CD4-positive, alpha-beta memory T cell (primary cell): ENCODE measurements at regions not wholly inside any gene's neighbourhood (a gene's known extent, or its start where the extent isn't known, plus 50 kb on each side); places are given as distances from the start of the nearest gene placed in this dataset.
A peak's percentile ranks its signal among the peaks of the same experiment; 100 is the strongest.

Source experiments
- CTCF ChIA-PET: fragments of 350-600 bp; sonication (Branson Sonifier 250); formaldehyde crosslinking; loops from one replicate; lab custom pipeline; 2021; ENCODE audit warnings: inconsistent platforms; ENCODE audit not compliant: partially characterized antibody; lab: Charles Lee
- POLR2A ChIA-PET: fragments of 350-600 bp; sonication (Branson Sonifier 250); formaldehyde crosslinking; loops from one replicate; lab custom pipeline; 2021; ENCODE audit not compliant: partially characterized antibody; lab: Charles Lee
- DNase-seq, 5 donors: peaks; one replicate each; pipeline versions ENCODE4 v3.0.0 to v3.0.0-alpha.2; 2020 to 2022; ENCODE audit warnings: mixed read lengths in 1 of 5
- H3K27ac ChIP-seq: one replicate; pipeline ENCODE4 v1.7.0; 2013; ENCODE audit warnings: low read depth, low read length
- H3K27me3 ChIP-seq: 2 replicates; pipeline ENCODE4 v1.7.0; 2013; ENCODE audit warnings: mild to moderate bottlenecking, low read length, moderate library complexity; ENCODE audit not compliant: insufficient read depth
- H3K36me3 ChIP-seq: 2 replicates; pipeline ENCODE4 v1.7.0; 2013; ENCODE audit warnings: mild to moderate bottlenecking, low read length, moderate library complexity; ENCODE audit not compliant: insufficient read depth
- H3K4me1 ChIP-seq: 2 replicates; pipeline ENCODE4 v1.7.0; 2013; ENCODE audit warnings: mild to moderate bottlenecking, low read length, moderate library complexity; ENCODE audit not compliant: insufficient read depth
- H3K4me3 ChIP-seq, 2 donors: one replicate each; pipeline ENCODE4 v1.7.0; 2013; ENCODE audit warnings: low read length in 2 of 2, mild to moderate bottlenecking in 1 of 2
- H3K9me3 ChIP-seq, 2 donors: one replicate each; pipeline ENCODE4 v1.7.0; 2013; ENCODE audit warnings: low read length in 2 of 2, control low read depth in 1 of 2; ENCODE audit not compliant: control insufficient read depth in 1 of 2
- H3K27ac Mint-ChIP-seq, 7 donors: one replicate each; pipeline ENCODE4 v1.8.0; 2020 to 2021; ENCODE audit warnings: mixed read lengths in 7 of 7, mild to moderate bottlenecking in 6 of 7, inconsistent platforms in 3 of 7, moderate library complexity in 3 of 7
- H3K27me3 Mint-ChIP-seq, 2 donors: one replicate each; pipeline ENCODE4 v1.8.0; 2020 to 2021; ENCODE audit warnings: mixed read lengths in 2 of 2
- H3K36me3 Mint-ChIP-seq, 2 donors: one replicate each; pipeline ENCODE4 v1.8.0; 2020 to 2021; ENCODE audit warnings: mixed read lengths in 2 of 2, inconsistent platforms in 1 of 2, mild to moderate bottlenecking in 1 of 2
- H3K4me1 Mint-ChIP-seq, 4 donors: one replicate each; pipeline ENCODE4 v1.8.0; 2020 to 2021; ENCODE audit warnings: mixed read lengths in 4 of 4, mild to moderate bottlenecking in 1 of 4
- H3K4me3 Mint-ChIP-seq, 8 donors: one replicate each; pipeline ENCODE4 v1.8.0; 2020 to 2021; ENCODE audit warnings: mixed read lengths in 8 of 8, mild to moderate bottlenecking in 7 of 8, moderate library complexity in 6 of 8, inconsistent platforms in 3 of 8
- H3K9me3 Mint-ChIP-seq, 8 donors: one replicate each; pipeline ENCODE4 v1.8.0; 2020 to 2021; ENCODE audit warnings: mixed read lengths in 8 of 8, mild to moderate bottlenecking in 5 of 8, inconsistent platforms in 3 of 8, moderate library complexity in 1 of 8
- intact Hi-C: fragments of 100-400 bp; cut with micrococcal nuclease; formaldehyde crosslinking; loops from one replicate; pipeline ENCODE4 v1.15.1; 2023

- intact Hi-C loops = no loop called here
- no peak overlapping the region for H3K27ac ChIP-seq
- no peak for DNase-seq
- Mint-ChIP-seq H3K27ac (no peak overlapping the region), H3K36me3 (no peaks in the 10 kb centered on the region), H3K4me1 (no peaks in the 10 kb centered on the region), H3K4me3 (no peak overlapping the region), H3K9me3 (peaks cover 0 to 4% (median 0%) of the 10 kb centered on the region in 8 donors), H3K27me3 (peaks cover 22 to 32% of the 10 kb centered on the region in 2 donors)
- POLR2A ChIA-PET = no interaction called here
- no peaks in the 10 kb centered on the region for H3K36me3 ChIP-seq
- CTCF ChIA-PET = no interaction called here
- no peaks in the 10 kb centered on the region for H3K9me3 ChIP-seq
- no peaks in the 10 kb centered on the region for H3K4me1 ChIP-seq
- H3K27me3 ChIP-seq = no peaks in the 10 kb centered on the region
- H3K4me3 ChIP-seq = no peak overlapping the region
Measured at GRCh38 chr12:112677050-112677765, 114.3 kb upstream of the RPH3A start.

GRCh38 chr12:112680993-112681392 lies 110.6 kb upstream of the RPH3A start:
- Mint-ChIP-seq H3K4me3 (no peak overlapping the region), H3K9me3 (peaks cover 0 to 4% (median 0%) of the 10 kb centered on the region in 8 donors), H3K27ac (no peak overlapping the region), H3K27me3 (peaks cover 16 to 28% of the 10 kb centered on the region in 2 donors), H3K4me1 (no peaks in the 10 kb centered on the region), H3K36me3 (no peaks in the 10 kb centered on the region)
- Histone ChIP-seq H3K27me3 (no peaks in the 10 kb centered on the region), H3K9me3 (no peaks in the 10 kb centered on the region), H3K4me1 (no peaks in the 10 kb centered on the region), H3K36me3 (no peaks in the 10 kb centered on the region), H3K27ac (no peak overlapping the region), H3K4me3 (no peak overlapping the region)
- DNase-seq = no peak
- intact Hi-C loops = no loop called here
- ChIA-PET CTCF (no interaction called here), POLR2A (no interaction called here)

GRCh38 chr12:112682586-112682985 lies 109.0 kb upstream of the RPH3A start:
- intact Hi-C loops = no loop called here
- Histone ChIP-seq H3K27ac (no peak overlapping the region), H3K36me3 (no peaks in the 10 kb centered on the region), H3K9me3 (no peaks in the 10 kb centered on the region), H3K4me3 (no peak overlapping the region), H3K4me1 (no peaks in the 10 kb centered on the region), H3K27me3 (no peaks in the 10 kb centered on the region)
- H3K9me3 Mint-ChIP-seq = peaks cover 0 to 4% (median 0%) of the 10 kb centered on the region in 8 donors
- DNase-seq = no peak
- no peaks in the 10 kb centered on the region for H3K4me1 Mint-ChIP-seq
- peaks cover 17 to 19% of the 10 kb centered on the region in 2 donors for H3K27me3 Mint-ChIP-seq
- no peak overlapping the region for H3K4me3 Mint-ChIP-seq
- H3K36me3 Mint-ChIP-seq = no peaks in the 10 kb centered on the region
- H3K27ac Mint-ChIP-seq = no peak overlapping the region
- CTCF ChIA-PET = interaction anchor here (1.0 kb wide), 1 partner anchor 10 kb away, joined by 3 read pairs; no protein-coding TSS in a partner anchor
- POLR2A ChIA-PET = no interaction called here

- Histone ChIP-seq H3K27me3 (no peaks in the 10 kb centered on the region), H3K27ac (no peak overlapping the region), H3K4me3 (no peak overlapping the region), H3K4me1 (no peaks in the 10 kb centered on the region), H3K9me3 (no peaks in the 10 kb centered on the region), H3K36me3 (no peaks in the 10 kb centered on the region)
- POLR2A ChIA-PET = no interaction called here
- H3K27me3 Mint-ChIP-seq = peaks cover 16 to 21% of the 10 kb centered on the region in 2 donors
- DNase-seq = no peak
- no peak overlapping the region for H3K27ac Mint-ChIP-seq
- H3K4me3 Mint-ChIP-seq = no peak overlapping the region
- H3K36me3 Mint-ChIP-seq = no peaks in the 10 kb centered on the region
- peaks cover 0 to 4% (median 0%) of the 10 kb centered on the region in 8 donors for H3K9me3 Mint-ChIP-seq
- intact Hi-C loops = no loop called here
- CTCF ChIA-PET = no interaction called here
- H3K4me1 Mint-ChIP-seq = no peaks in the 10 kb centered on the region
Measured at GRCh38 chr12:112684742-112685141, 106.8 kb upstream of the RPH3A start.

- CTCF ChIA-PET = no interaction called here
- H3K27ac ChIP-seq = no peak overlapping the region
- Mint-ChIP-seq H3K36me3 (no peaks in the 10 kb centered on the region), H3K9me3 (peaks cover 0 to 4% (median 0%) of the 10 kb centered on the region in 8 donors), H3K4me3 (no peak overlapping the region), H3K4me1 (no peaks in the 10 kb centered on the region), H3K27ac (no peak overlapping the region), H3K27me3 (peaks cover 16 to 19% of the 10 kb centered on the region in 2 donors)
- H3K36me3 ChIP-seq = no peaks in the 10 kb centered on the region
- H3K9me3 ChIP-seq = no peaks in the 10 kb centered on the region
- POLR2A ChIA-PET = no interaction called here
- H3K27me3 ChIP-seq = no peaks in the 10 kb centered on the region
- no peak for DNase-seq
- no peaks in the 10 kb centered on the region for H3K4me1 ChIP-seq
- intact Hi-C loops = no loop called here
- no peak overlapping the region for H3K4me3 ChIP-seq
Measured at GRCh38 chr12:112685321-112685720, 106.2 kb upstream of the RPH3A start.

- ChIA-PET POLR2A (no interaction called here), CTCF (no interaction called here)
- Histone ChIP-seq H3K36me3 (no peaks in the 10 kb centered on the region), H3K4me1 (no peaks in the 10 kb centered on the region), H3K4me3 (no peak overlapping the region), H3K9me3 (no peaks in the 10 kb centered on the region), H3K27me3 (no peaks in the 10 kb centered on the region), H3K27ac (no peak overlapping the region)
- intact Hi-C loops = no loop called here
- no peaks in the 10 kb centered on the region for H3K4me1 Mint-ChIP-seq
- no peak overlapping the region for H3K27ac Mint-ChIP-seq
- H3K36me3 Mint-ChIP-seq = no peaks in the 10 kb centered on the region
- peaks cover 10 to 18% of the 10 kb centered on the region in 2 donors for H3K27me3 Mint-ChIP-seq
- no peak overlapping the region for H3K4me3 Mint-ChIP-seq
- peaks cover 0 to 4% (median 0%) of the 10 kb centered on the region in 8 donors for H3K9me3 Mint-ChIP-seq
- no peak for DNase-seq
Measured at GRCh38 chr12:112686373-112686772, 105.2 kb upstream of the RPH3A start.

- Mint-ChIP-seq H3K4me3 (no peak overlapping the region), H3K4me1 (no peaks in the 10 kb centered on the region), H3K27ac (peak overlapping the region in 1 of 7 donors; percentile 36), H3K9me3 (peaks cover 0 to 10% (median 1%) of the 10 kb centered on the region in 8 donors), H3K36me3 (peaks cover 0 to 3% of the 10 kb centered on the region in 2 donors), H3K27me3 (peaks cover 8 to 10% of the 10 kb centered on the region in 2 donors)
- Histone ChIP-seq H3K27ac (no peak overlapping the region), H3K36me3 (no peaks in the 10 kb centered on the region), H3K4me1 (no peaks in the 10 kb centered on the region), H3K9me3 (no peaks in the 10 kb centered on the region), H3K4me3 (no peak overlapping the region), H3K27me3 (peaks cover 5% of the 10 kb centered on the region)
- ChIA-PET POLR2A (no interaction called here), CTCF (no interaction called here)
- intact Hi-C loops = no loop called here
- DNase-seq = no peak
Measured at GRCh38 chr12:112694065-112694464, 97.5 kb upstream of the RPH3A start.
